Endothelial cell (in vitro differentiated cells): ENCODE measurements at regions not wholly inside any gene's neighbourhood (a gene's known extent, or its start where the extent isn't known, plus 50 kb on each side); places are given as distances from the start of the nearest gene placed in this dataset.

Experiments used
- DNase-seq: peaks from one replicate; pipeline ENCODE4 v3.0.0; 2021; ENCODE audit warnings: low spot score
- H3K27ac Mint-ChIP-seq: one replicate; pipeline ENCODE4 v1.8.0; 2021; ENCODE audit warnings: mixed read lengths, inconsistent platforms; ENCODE audit not compliant: unreplicated experiment
- H3K27me3 Mint-ChIP-seq: one replicate; pipeline ENCODE4 v1.8.0; 2021; ENCODE audit warnings: mild to moderate bottlenecking, moderate library complexity, mixed read lengths, inconsistent platforms; ENCODE audit not compliant: unreplicated experiment
- H3K36me3 Mint-ChIP-seq: one replicate; pipeline ENCODE4 v1.8.0; 2021; ENCODE audit warnings: mild to moderate bottlenecking, low read depth, mixed read lengths, inconsistent platforms; ENCODE audit not compliant: unreplicated experiment
- H3K4me1 Mint-ChIP-seq: one replicate; pipeline ENCODE4 v1.8.0; 2021; ENCODE audit warnings: mild to moderate bottlenecking, mixed read lengths, inconsistent platforms; ENCODE audit not compliant: unreplicated experiment
- H3K4me3 Mint-ChIP-seq: one replicate; pipeline ENCODE4 v1.8.0; 2021; ENCODE audit warnings: mild to moderate bottlenecking, mixed read lengths, inconsistent platforms; ENCODE audit not compliant: unreplicated experiment
- H3K9me3 Mint-ChIP-seq: one replicate; pipeline ENCODE4 v1.8.0; 2021; ENCODE audit warnings: mixed read lengths, inconsistent platforms; ENCODE audit not compliant: unreplicated experiment
- CTCF ChIP-seq: fragments of 200-600 bp; sonication (generic); IDR thresholded peaks from one replicate; pipeline ENCODE4 v1.5.0; 2021; ENCODE audit warnings: antibody characterized with exemption; ENCODE audit not compliant: unreplicated experiment

GRCh38 chr16:86133847-86134375, 234.9 kb downstream of the IRF8 start:
- Mint-ChIP-seq H3K4me1 (no peaks in the 10 kb centered on the region), H3K27ac (no peak overlapping the region), H3K36me3 (no peaks in the 10 kb centered on the region), H3K4me3 (no peak overlapping the region), H3K27me3 (peaks cover 5% of the 10 kb centered on the region), H3K9me3 (no peaks in the 10 kb centered on the region)
- TF ChIP-seq CTCF, result no peak
- DNase-seq, result no peak

- Mint-ChIP-seq H3K4me3 (no peak overlapping the region), H3K36me3 (no peaks in the 10 kb centered on the region), H3K9me3 (no peaks in the 10 kb centered on the region), H3K27me3 (peaks cover 5% of the 10 kb centered on the region), H3K27ac (no peak overlapping the region), H3K4me1 (no peaks in the 10 kb centered on the region)
- no peak for TF ChIP-seq CTCF
- DNase-seq, result no peak
These were observed 236.0 kb downstream of the IRF8 start for GRCh38 chr16:86134802-86135461.

- DNase-seq, result no peak
- H3K4me3 Mint-ChIP-seq, result no peak overlapping the region
- TF ChIP-seq CTCF, result no peak
- peaks cover 5% of the 10 kb centered on the region for H3K27me3 Mint-ChIP-seq
- no peaks in the 10 kb centered on the region for H3K4me1 Mint-ChIP-seq
- H3K36me3 Mint-ChIP-seq, result no peaks in the 10 kb centered on the region
- no peak overlapping the region for H3K27ac Mint-ChIP-seq
- H3K9me3 Mint-ChIP-seq, result no peaks in the 10 kb centered on the region
These were observed 238.4 kb downstream of the IRF8 start for GRCh38 chr16:86137359-86137758.

- no peak for TF ChIP-seq CTCF
- no peaks in the 10 kb centered on the region for H3K36me3 Mint-ChIP-seq
- H3K4me3 Mint-ChIP-seq, result no peak overlapping the region
- DNase-seq, result no peak
- H3K27ac Mint-ChIP-seq, result no peak overlapping the region
- peaks cover 5% of the 10 kb centered on the region for H3K27me3 Mint-ChIP-seq
- H3K4me1 Mint-ChIP-seq, result no peaks in the 10 kb centered on the region
- H3K9me3 Mint-ChIP-seq, result no peaks in the 10 kb centered on the region
These were observed 239.4 kb downstream of the IRF8 start for GRCh38 chr16:86138121-86139085.
